Adrenal gland (tissue), 5 donors: ENCODE measurements at regions not wholly inside any gene's neighbourhood (a gene's known extent, or its start where the extent isn't known, plus 50 kb on each side); places are given as distances from the start of the nearest gene placed in this dataset.

Experiments used
- POLR2A ChIP-seq, 2 donors: fragments of 450-650 bp; IDR thresholded peaks; one replicate each; pipeline ENCODE4 v1.6.1; 2017; ENCODE audit warnings: antibody characterized with exemption in 2 of 2, mild to moderate bottlenecking in 2 of 2, moderate library complexity in 1 of 2
- TF ChIP-seq, protein P1 (sequence below), 6 experiments: fragments of 450-650 bp in 4 of 6; fragments of 200-600 bp in 2 of 6; sonication (generic) in 1 of 6; IDR thresholded peaks; 1 replicate in 5 of 6; 2 replicates in 1 of 6; pipeline versions ENCODE4 v1.5.1 to v1.8.0; 2016 to 2021; ENCODE audit warnings: antibody characterized with exemption in 6 of 6, mild to moderate bottlenecking in 2 of 6, moderate library complexity in 1 of 6
- donor health status: DM: no; HTN: no; CAD: no.

GRCh38 chr15:39530480-39531342 lies 50.2 kb upstream of the THBS1 start:
- TF ChIP-seq, protein P1, sequence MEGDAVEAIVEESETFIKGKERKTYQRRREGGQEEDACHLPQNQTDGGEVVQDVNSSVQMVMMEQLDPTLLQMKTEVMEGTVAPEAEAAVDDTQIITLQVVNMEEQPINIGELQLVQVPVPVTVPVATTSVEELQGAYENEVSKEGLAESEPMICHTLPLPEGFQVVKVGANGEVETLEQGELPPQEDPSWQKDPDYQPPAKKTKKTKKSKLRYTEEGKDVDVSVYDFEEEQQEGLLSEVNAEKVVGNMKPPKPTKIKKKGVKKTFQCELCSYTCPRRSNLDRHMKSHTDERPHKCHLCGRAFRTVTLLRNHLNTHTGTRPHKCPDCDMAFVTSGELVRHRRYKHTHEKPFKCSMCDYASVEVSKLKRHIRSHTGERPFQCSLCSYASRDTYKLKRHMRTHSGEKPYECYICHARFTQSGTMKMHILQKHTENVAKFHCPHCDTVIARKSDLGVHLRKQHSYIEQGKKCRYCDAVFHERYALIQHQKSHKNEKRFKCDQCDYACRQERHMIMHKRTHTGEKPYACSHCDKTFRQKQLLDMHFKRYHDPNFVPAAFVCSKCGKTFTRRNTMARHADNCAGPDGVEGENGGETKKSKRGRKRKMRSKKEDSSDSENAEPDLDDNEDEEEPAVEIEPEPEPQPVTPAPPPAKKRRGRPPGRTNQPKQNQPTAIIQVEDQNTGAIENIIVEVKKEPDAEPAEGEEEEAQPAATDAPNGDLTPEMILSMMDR (IDR thresholded peaks at IDR 0.05) = no peak
- TF ChIP-seq POLR2A (IDR thresholded peaks at IDR 0.05) = no peak
